Left renal cortex interstitium (tissue), 4 donors: ENCODE measurements at regions not wholly inside any gene's neighbourhood (a gene's known extent, or its start where the extent isn't known, plus 50 kb on each side); places are given as distances from the start of the nearest gene placed in this dataset.

Experiments used
- DNase-seq, 4 donors: peaks; one replicate each; pipeline ENCODE4 v3.0.0-alpha.2; 2013; ENCODE audit warnings: low read depth in 4 of 4, low spot score in 2 of 4, missing footprints in 1 of 4

DNA sequence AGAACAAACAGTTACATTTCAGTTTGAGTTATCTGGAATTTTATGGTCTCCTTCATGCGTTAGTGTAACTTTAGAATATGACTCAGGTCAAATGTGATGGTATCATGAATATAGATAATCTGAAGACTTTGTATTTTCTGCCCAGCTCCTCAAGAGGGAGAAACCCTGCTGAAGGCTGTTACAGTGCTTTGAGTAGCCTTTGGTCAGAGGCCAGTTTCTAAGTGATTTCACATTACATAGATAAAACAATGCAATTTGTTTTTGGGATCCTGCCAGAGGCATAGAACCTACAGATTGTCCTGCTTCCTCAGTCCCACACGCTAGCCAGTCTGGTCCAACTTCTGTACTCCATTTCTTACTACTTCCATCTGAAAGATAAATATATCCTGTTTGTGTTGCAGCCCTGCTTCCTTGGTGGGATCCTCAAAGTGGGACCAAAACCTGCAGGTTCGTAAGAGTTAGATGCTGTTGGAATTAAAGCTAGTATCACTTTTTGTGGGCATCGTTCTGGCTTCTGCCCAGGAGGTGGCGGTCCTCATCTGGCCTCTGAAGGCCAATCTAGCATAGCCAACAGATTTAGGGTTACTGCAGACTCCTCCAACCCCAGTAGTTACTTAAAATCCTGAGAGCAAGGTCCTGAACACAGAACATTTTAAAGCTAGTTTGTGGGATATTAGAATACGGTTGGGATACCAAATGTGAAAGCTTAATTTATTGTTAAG, 645.8 kb upstream of the USP24 start:
- no peak for DNase-seq

DNA sequence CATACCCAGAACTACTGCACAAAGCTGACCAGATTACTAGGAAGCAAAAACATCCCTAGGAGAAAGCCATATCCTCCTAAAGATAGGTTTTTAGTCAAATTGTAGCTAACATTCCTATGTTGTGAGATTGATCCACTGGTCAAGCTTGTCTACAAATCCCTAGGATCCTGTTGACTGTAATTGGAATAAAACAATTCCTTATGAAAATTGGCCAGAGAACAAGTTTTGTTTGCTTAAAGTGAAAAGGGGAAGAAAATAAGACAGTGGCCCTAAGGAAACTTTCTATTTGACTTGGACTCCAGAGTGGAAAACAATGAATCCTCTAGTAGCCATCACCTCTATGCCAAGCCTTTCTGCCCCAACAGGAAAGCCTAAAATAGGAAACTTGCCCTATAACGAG, 645.2 kb upstream of the USP24 start:
- DNase-seq: no peak

DNA sequence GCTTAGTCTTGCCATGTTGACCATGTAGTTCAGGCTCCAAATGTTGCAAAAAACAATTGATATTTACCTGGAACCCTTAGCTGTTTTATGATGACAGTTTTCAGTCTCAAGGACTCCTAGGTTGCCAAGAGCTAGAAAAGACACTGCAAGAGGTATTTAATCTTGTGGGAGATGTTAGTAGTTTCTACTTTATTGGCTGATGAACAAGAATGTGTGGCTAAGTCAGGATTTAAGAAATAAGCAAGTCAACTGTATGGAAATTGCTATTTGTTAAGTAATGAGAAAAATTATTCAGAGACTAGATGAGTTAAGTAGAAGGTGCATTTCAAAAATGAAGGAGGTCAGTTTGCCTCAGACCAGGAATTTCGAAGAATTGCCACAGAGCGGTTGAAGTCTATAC, 639.7 kb upstream of the USP24 start:
- DNase-seq: no peak

DNA sequence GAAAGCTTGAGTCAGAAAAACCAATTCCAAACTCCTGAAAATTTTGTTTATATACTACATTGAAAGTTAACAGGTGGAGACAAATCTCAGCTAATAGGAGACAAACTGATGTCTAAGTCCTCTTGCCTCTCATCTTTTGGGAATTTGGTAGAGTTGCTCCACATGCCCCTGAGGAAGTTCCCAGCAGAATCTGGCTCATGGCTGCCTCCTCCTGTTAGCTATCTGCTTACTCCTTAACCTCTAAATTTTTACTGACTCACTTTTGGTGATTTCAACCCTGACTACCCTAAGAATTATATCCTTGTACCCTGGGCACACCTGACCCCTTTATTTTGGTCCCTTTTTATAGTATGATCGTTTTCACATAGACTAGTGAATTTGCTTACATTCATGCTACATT, 633.7 kb upstream of the USP24 start:
- DNase-seq: no peak

DNA sequence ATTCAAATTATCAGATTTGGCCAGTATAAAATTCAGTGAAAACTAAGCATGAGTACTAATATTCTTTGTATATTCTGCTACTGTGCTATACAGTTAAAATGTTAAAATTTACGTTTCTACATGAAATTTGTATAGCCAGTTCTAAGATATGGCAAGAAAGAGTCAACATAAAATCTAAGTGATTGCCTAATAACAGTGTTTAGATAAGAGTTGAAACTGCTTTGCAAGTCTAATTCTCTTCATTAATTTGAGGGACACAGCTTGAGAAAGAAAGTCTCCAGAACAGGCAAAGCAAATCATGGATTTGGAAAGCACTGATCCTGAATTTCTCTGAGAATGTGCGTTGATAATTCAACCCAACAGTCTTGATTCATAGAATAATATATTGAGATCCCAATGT, 630.9 kb upstream of the USP24 start:
- DNase-seq: no peak

DNA sequence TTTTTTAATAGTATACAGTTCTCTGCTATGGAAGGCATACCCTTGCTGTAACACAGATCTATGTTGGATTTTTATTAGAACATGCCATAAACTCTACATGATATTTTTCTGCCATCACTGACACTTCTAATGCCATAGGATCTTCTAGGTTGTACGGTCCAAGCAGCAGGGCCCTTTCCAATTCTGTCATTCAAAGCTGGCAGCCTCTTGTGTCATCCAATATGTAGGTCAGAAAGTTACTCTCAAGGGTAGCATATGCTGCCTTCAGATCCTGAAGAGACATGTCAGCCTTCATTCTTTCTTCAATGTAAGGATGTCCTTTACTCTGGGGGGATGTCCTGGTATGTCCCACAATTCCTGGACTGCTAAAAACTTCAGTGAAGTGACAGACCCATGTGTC, 629.2 kb upstream of the USP24 start:
- DNase-seq: no peak

DNA sequence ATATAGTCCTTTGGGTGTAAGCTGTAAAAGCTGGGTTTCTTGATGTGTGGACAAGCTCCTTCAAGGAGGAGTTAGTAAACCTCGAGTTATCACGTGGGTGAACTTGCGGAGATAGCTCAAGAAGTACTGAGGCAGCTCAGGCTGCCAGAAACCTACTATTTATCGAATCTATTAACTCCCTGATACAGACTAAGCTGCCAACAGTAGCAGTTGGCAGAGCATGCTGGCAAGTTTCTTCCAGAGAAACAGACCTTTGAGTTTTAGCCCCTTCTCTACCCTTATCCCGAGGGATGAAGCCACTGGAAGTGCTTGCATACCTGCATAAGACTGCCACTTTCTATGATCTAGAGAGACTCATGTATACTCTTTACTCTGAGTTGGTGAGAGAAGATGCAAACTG, 624.5 kb upstream of the USP24 start:
- no peak for DNase-seq

DNA sequence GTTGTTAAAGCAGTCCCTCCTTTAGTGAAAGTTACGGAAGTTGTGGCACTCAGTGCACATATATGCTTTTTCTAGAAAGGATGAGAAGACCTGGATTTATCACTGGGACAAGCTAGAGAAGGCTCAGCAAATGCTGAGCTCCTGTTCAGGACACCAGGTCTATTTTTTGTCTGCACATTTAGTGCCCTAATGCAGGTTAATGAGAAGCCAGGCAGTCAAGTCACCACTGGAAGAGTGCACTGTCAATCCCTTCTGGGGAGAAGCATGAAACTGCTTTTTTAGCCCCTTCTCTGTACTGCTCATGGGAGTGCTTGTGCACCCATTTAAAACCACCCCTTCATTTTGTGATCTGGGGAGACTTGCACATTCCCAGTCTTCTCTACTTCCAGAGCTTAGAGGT, 624.1 kb upstream of the USP24 start:
- DNase-seq: no peak

DNA sequence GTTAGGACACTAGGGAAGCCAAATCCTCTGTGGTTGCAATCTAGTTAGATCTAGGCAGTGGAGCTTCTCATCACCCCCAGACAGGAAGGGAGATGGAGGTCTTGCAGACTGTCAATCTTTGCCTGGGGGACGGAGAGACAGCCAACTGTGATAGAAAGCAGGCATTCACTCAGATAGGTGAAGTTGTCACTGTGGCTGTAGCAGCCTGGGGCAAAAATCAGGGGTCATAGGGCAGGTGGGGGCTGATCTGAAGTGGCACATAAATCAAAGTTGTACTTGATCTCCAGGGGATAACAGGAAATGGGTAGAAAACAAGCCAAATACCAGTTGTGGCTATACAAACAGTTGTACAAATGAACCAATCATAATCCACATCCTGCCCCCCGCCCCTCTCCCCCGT, 620.9 kb upstream of the USP24 start:
- no peak for DNase-seq

DNA sequence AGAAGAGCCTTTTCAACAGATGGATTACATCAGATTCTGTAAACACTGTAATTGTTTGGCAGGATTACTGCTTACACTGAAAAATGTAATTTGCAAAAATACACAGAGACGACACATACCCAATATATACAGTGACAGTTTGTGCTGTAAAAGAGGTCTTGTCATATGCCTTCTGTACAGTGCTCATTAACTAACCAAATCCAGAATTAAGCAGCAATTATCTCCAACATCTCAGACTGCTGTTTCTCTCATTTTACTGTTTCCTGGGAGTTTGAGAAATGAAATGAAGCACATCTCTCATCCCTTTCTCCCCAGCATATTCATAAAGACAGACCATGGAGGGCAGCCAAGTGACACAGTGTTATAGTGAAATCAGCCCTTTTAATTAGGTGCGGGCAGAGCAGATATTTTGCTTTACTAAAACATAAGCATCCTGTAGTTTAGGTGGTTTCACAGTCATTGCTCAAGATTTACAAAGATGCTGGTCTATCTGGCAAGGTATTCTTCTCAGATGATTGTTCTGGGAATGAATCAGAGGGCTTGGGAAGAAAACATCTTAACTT, 618.4 kb upstream of the USP24 start:
- DNase-seq: peak in 2 of 4 donors; percentile 33 to 34

DNA sequence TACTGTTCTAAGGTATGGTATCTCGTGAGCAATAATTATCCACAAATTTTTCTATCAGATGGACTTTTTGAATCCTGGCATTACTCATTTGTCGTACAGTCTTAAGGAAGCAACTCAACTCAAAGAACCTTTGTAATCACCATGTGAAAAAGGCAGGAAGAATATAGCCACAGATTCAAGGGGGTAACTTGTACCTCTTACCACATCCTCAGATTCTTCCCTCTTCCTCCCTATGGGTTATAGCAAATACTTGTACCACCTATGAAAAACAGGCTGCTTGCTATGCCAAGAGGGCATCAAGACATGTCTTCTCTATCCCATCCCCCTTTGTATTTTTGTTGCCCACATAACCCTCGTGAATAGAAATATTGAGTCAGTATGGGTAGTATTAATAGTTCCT, 616.6 kb upstream of the USP24 start:
- DNase-seq: no peak

DNA sequence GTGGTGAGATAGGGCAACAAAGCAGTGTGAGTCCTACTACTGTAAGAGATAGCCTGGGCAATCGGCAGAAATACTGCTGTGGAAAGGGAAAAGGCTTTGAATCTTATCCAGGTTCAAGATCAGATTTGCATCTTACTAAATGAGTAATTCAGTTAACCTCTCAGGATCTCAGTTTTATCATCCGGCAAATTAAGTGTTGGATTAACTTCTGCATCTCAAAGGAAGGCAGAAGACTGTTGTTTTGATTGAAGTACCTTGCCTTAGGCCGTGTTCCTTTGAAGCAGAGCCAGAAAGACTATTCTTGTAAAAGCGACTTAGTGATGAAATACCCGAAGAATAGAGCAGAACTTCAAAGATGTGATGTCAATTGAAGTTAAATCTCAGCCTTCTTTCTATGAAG, 612.9 kb upstream of the USP24 start:
- no peak for DNase-seq

DNA sequence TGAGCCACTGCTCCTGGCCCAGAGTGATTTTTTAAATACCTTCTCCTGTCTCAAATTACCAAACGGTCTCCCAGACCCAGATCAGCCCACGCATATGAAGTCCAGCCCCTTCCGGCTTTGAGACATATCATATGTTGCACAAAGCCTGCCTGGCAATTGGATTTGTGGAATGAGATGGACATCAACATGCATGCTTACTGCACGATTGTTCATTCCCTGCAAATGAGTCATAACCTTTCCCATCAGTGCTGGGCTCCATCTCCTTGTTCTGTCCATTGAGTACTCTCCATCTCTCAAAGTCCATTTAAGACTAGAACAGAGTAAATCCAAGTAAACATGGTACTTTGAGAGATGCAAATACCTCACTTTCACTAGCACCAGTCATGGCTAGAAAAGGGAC, 612.2 kb upstream of the USP24 start:
- no peak for DNase-seq

DNA sequence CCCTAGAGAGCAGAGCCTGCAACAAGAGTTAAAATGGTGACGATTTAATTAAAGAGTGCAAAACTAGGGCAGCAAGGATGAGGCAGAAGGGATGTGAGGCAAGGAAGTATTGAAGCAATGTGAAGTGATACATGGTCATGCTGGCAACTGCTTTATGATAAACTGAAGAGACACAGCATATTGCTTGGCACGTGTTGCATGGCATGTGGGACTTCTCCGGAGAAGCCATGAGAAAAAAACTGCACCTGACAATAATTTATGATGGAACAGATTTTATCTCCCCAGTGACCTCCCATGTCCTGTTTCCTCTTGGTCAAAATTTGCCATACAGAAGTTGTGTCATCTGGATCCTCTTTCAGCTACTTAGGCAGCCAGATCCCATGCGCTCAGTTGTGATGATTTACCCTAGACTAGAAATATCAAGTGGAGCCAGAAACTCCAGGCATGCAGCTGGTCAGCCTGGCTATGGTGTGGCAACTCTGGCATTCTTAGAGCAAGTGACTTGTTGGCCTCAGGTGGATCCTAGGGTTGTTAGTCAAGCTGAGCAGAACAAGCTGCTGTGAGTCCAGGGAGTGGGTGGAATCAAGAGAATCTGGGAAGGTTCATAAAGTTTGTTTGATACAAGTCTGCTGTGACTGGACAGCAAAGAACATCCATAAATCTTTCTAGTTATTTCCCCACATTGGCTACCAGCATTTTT, 611.4 kb upstream of the USP24 start:
- DNase-seq: no peak

DNA sequence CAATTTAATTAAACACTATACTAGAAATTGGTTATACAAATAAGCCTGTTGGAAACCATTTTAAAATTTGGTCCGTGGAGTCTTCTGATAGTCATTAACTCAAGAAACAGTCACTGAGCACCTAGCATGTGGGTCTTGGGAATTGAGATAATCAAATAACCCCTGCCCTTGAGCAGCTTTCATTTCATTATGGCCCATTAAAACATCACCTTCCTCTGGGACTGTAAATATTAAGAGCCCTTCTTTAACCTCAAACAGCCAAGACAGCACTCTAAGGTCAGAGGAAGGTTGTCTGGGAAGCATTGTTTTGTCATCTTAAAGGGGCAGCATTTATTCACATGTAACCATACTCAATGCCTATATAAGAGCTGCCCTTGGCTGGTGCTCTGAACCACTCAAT, 610.3 kb upstream of the USP24 start:
- no peak for DNase-seq

DNA sequence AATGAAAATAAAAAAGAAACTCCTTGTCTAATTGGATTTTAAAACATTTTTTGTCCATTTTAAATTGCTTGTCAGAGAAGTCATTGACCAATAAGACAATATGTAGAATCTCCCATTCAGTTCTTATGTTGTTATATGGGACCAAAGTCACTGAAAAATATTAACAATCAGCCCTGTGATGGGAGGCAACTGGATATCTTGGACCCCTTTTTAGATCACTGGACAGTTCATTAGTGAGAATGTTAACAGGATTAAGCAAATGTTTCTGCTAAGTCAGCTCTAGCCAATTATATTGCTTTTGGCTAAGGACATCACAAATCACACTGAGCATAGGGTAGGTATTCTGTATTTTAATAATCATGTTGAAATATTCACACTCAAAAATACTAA, 609.1 kb upstream of the USP24 start:
- DNase-seq: no peak

DNA sequence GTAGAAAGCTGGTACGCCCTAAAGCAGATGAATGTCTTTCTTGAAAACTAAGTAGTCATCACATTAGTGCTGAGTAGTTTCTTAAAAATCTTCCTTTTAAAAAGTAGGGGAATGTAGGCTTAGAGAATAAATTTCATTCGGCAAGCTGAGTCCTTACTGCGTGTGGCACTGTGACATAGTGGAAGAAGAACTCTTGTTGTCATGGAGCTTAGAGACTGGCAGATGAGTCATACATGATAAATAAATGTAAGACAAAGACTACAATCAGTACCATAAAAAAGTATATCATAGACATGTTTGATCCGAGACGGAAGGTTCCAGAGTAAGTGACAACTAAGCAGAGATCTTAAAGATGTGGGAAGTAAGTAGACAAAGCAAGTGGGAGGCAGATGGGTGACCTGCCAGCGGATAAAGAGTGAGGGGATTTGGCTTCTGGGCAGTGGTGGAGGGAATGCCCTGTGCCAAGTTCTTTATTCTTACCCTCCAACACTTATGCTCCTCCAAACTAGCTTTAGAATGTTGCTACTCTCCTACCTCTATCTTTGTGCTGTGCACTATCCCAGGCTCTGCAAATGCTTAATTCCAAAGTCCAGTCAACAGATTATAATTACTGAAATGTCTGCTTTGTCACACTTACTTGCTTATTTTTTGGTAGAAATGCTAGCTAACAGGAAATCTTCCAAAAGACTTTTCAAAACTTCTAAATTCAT, 608.5 kb upstream of the USP24 start:
- DNase-seq: no peak

DNA sequence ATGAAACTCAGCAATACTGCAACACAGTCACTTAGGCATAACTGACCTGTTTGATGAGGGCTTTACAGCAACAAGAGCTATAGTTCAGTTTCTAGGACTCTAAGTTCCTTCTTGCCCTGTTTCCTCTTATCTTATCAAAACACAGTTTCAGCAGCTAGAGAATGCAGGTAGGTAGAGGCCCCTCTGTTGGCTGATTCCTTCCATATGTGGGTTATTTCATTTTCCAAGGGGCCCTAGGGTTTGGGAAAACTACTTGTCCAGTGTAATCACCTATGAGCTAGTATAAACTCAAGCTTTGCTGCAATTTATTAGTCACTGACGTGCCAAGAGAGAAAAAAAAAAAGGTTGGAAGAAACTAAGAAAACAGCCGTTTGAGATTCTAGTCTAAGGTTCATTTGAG, 607.7 kb upstream of the USP24 start:
- no peak for DNase-seq

DNA sequence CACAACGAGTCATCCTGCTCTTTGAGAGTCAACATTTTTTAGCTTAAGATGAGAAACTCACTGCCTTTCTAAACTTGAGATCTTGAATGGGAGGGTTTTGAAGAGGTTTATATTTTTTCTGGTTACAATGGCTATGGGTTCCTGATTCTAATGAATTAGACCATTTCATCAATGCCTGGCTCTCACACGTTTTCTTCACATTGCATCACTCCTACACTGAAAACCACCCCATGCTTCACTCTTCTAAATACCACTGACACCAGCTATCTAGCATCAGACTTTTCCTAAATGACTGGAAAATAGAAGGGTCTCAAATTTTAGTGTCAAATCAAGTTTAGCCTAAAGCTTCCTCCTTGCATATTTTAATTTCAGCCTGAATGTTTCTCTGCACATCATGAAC, 606.1 kb upstream of the USP24 start:
- no peak for DNase-seq

DNA sequence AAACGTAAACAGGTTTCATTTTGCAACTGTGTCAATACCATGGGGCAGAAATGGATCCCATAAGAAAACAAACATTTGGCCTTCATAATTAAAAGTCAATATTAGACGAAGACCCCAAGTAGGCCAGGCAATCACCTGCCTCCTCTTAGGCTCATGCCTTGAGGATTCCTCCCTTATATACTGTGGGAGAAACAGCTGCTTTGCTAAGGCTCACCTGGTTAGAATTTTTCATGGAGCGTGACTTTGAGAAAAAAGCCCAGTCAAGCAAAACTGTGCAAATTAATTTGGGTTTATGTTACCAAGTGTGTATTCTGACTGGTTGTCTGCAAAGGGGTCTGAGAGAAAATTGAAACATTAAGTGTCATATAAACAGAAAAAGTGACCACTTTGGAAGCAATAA, 605.3 kb upstream of the USP24 start:
- peak in 1 of 4 donors; percentile 40 for DNase-seq

DNA sequence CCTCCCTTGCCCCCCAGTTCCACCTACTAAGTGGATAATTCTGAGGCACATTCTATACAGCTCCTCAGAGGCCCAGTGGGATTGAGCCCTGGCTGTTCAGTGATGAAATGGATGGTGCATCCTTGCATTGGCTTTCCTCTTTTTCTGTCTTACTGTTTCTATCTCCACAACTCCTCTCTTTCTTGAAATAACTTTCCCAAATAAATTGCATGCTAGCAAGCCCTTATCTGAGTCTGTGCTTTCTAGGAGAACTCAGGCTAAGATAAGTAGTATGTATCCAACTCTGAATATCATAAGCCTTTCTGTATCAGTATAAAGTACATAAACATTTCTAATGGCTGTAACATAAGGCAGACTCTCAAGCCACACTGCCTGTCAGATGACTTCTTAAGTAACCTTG, 603.8 kb upstream of the USP24 start:
- DNase-seq: no peak
